Skeletal muscle satellite cell (primary cell): ENCODE measurements at regions not wholly inside any gene's neighbourhood (a gene's known extent, or its start where the extent isn't known, plus 50 kb on each side); places are given as distances from the start of the nearest gene placed in this dataset. TPM values are rescaled to one million over a fixed set of nuclear protein-coding genes. Genes with fewer than 3 reads are reported as not detected.

Experiments used
- H3K27me3 ChIP-seq: 2 replicates; pipeline ENCODE4 v1.7.0; 2013; ENCODE audit warnings: low read length; ENCODE audit not compliant: control insufficient read depth, insufficient read depth
- H3K36me3 ChIP-seq: 2 replicates; pipeline ENCODE4 v1.7.0; 2013; ENCODE audit warnings: mild to moderate bottlenecking, control low read depth, low read length; ENCODE audit not compliant: insufficient read depth
- H3K4me1 ChIP-seq: 2 replicates; pipeline ENCODE4 v1.7.0; 2013; ENCODE audit warnings: low read length; ENCODE audit not compliant: control insufficient read depth, insufficient read depth
- H3K4me2 ChIP-seq: 2 replicates; pipeline ENCODE4 v1.7.0; 2013; ENCODE audit warnings: mild to moderate bottlenecking, low read length
- H3K4me3 ChIP-seq: 2 replicates; pipeline ENCODE4 v1.7.0; 2013; ENCODE audit warnings: low read length
- H3K9ac ChIP-seq: 2 replicates; pipeline ENCODE4 v1.7.0; 2013; ENCODE audit warnings: mild to moderate bottlenecking, low read depth, low read length, moderate library complexity
- H3K9me3 ChIP-seq: replicated peaks from 2 replicates; pipeline ENCODE4 v1.7.0; 2013; ENCODE audit warnings: mild to moderate bottlenecking, control low read depth, low read length
- small RNA-seq: library from RNA; depleted of rRNA; stranded (forward); fragments of <200 nt; gene quantifications from one replicate; pipeline ENCODE3, GENCODE V24; 2012

- Histone ChIP-seq H3K4me2 (no peak overlapping the region), H3K4me3 (no peak overlapping the region), H3K9ac (no peak overlapping the region), H3K4me1 (no peaks in the 10 kb centered on the region), H3K9me3 (no peaks in the 10 kb centered on the region), H3K36me3 (no peaks in the 10 kb centered on the region), H3K27me3 (peaks cover 21% of the 10 kb centered on the region)
Observed at GRCh38 chr18:76546088-76546435, 51.0 kb upstream of the ZNF516 start.

DNA sequence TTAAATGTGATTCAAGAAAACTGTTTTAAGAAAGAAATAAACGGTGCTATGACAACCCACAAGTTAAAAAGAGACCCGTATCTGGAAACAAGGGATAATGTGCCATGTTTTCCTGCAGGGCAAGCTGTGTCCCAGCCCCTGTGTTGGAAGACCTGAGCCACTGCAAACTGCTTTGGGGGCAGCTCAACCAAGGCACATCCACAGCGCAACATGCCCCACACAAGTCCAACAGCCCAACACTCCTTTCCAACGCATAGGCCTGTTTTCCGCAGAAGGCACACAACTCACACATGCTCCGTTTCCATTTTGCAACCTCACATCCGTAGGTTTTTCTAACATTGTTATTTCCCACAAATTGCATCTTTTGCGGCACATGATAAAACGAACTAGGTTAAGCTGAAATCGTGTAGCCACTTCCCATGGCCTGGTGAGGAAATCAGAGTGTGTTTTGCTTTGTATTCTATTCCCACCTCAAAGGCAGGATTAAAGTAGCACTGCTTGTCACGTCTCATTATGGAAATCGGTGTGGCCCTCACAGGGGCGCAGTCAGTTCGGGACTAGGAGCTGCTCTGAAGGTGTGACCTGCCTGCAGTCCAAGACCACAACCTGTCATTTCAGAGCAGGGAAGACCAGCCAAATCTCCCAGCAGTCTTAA, 50.5 kb upstream of the ZNF516 start:
- H3K36me3 ChIP-seq = no peaks in the 10 kb centered on the region
- no peaks in the 10 kb centered on the region for H3K4me1 ChIP-seq
- no peak overlapping the region for H3K9ac ChIP-seq
- no peak overlapping the region for H3K4me3 ChIP-seq
- no peaks in the 10 kb centered on the region for H3K9me3 ChIP-seq
- no peak overlapping the region for H3K4me2 ChIP-seq
- peaks cover 21% of the 10 kb centered on the region for H3K27me3 ChIP-seq

GRCh38 chr18:76544511-76545345, 49.7 kb upstream of the ZNF516 start:
- H3K9ac ChIP-seq = no peak overlapping the region

More at GRCh38 chr18:76544511-76545345, 49.7 kb upstream of the ZNF516 start:
- H3K9me3 ChIP-seq = no peaks in the 10 kb centered on the region
- no peaks in the 10 kb centered on the region for H3K4me1 ChIP-seq
- peaks cover 21% of the 10 kb centered on the region for H3K27me3 ChIP-seq
- no peak overlapping the region for H3K4me2 ChIP-seq
- no peak overlapping the region for H3K4me3 ChIP-seq
- no peaks in the 10 kb centered on the region for H3K36me3 ChIP-seq

Small RNAs in the stretch of these regions (small RNA-seq; reads per million reads assigned to genes)
- gene AC139085.1 = not detected
